Ishikawa (cell line): ENCODE measurements at regions not wholly inside any gene's neighbourhood (a gene's known extent, or its start where the extent isn't known, plus 50 kb on each side); places are given as distances from the start of the nearest gene placed in this dataset.

Experiments used
- CEBPB ChIP-seq: IDR thresholded peaks from 2 replicates; pipeline ENCODE4 v1.6.1; 2012
- CREB1 ChIP-seq: IDR thresholded peaks from 2 replicates; pipeline ENCODE4 v1.6.1; 2012; ENCODE audit warnings: low read depth
- EGR1 ChIP-seq: IDR thresholded peaks from 2 replicates; pipeline ENCODE4 v1.6.1; 2012
- FOXM1 ChIP-seq: IDR thresholded peaks from 2 replicates; pipeline ENCODE4 v1.6.1; 2012; ENCODE audit warnings: low read depth, borderline replicate concordance
- NFIC ChIP-seq: IDR thresholded peaks from 2 replicates; pipeline ENCODE4 v1.6.1; 2012
- TAF1 ChIP-seq: IDR thresholded peaks from 2 replicates; pipeline ENCODE4 v1.6.1; 2012; ENCODE audit warnings: low read depth, mild to moderate bottlenecking
- TF ChIP-seq, protein P1 (sequence below): IDR thresholded peaks from 2 replicates; pipeline ENCODE4 v1.6.1; 2012

DNA sequence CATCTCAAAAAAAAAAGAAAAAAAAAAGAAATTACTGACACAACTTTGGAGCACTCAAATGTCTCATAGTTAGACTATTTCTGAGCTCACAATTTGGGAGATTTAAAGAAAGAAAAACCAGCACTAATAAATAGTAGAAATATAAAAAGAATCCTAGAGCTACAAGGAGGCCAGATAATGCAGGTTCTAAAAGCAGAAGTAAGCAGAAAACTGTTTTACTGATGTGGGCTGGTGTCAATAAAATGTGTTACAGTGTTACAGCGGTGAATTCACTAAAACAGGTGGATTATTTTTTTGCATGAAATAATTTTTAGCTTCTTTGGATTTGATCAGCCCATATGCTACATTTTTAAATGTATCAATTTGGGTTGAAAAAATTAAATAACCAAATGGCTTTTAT is 375.9 kb downstream of the GPM6A start:
- no peak for TF ChIP-seq TAF1
- no peak for TF ChIP-seq CREB1
- no peak for TF ChIP-seq EGR1
- TF ChIP-seq, protein P1, sequence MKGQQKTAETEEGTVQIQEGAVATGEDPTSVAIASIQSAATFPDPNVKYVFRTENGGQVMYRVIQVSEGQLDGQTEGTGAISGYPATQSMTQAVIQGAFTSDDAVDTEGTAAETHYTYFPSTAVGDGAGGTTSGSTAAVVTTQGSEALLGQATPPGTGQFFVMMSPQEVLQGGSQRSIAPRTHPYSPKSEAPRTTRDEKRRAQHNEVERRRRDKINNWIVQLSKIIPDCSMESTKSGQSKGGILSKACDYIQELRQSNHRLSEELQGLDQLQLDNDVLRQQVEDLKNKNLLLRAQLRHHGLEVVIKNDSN, result no peak
- no peak for TF ChIP-seq FOXM1
- TF ChIP-seq CEBPB, result no peak
- no peak for TF ChIP-seq NFIC
